SH-SY5Y (cell line): ENCODE measurements at regions not wholly inside any gene's neighbourhood (a gene's known extent, or its start where the extent isn't known, plus 50 kb on each side); places are given as distances from the start of the nearest gene placed in this dataset.

ENCODE experiments used
- GATA2 ChIP-seq: IDR thresholded peaks from 2 replicates; pipeline ENCODE4 v1.6.1; 2011; ENCODE audit warnings: mild to moderate bottlenecking, low read depth, low read length
- GATA3 ChIP-seq: IDR thresholded peaks from 2 replicates; pipeline ENCODE4 v1.6.1; 2011; ENCODE audit warnings: low read depth, mild to moderate bottlenecking, low read length, moderate library complexity

DNA sequence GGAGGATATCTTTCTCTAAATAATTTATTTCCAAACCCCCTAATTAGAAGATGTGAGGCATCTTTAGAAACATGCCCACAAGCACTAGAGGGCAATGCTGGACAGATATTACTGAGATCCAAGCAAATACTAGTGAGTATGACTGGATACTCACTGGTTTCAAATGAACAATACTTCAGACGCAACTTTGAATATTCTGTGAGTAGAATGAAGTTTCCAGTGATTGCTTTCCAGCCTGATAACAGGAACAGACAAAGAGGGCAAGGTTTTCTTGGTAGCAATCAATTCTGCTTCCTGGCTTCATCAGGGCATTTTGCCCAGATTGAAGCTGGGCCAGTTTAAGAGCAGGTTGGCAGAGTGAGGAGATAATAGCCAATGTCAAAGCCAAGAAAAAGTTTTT, 442.6 kb upstream of the PDZRN3 start:
- TF ChIP-seq GATA2 (no peak), GATA3 (no peak)

DNA sequence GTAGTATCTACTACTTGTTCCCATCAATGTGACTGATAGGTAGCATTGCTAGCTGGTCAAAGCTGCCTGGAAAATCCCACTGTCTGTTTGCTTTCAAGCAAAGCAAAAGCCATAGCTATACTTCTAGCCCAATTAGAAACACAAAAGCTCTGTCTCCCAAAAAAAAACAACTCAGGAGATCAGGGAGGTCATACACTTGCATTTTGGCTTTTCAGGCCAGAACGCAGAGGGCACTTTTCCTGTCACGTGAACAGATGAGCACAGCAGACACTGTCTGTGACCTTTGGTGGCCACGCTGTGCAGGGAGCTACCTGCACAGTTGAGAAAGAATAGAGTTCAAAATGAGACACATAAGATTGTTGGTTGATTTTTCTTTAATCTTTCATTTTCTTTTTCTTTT, 441.7 kb upstream of the PDZRN3 start:
- no peak for TF ChIP-seq GATA2
- TF ChIP-seq GATA3, result no peak

DNA sequence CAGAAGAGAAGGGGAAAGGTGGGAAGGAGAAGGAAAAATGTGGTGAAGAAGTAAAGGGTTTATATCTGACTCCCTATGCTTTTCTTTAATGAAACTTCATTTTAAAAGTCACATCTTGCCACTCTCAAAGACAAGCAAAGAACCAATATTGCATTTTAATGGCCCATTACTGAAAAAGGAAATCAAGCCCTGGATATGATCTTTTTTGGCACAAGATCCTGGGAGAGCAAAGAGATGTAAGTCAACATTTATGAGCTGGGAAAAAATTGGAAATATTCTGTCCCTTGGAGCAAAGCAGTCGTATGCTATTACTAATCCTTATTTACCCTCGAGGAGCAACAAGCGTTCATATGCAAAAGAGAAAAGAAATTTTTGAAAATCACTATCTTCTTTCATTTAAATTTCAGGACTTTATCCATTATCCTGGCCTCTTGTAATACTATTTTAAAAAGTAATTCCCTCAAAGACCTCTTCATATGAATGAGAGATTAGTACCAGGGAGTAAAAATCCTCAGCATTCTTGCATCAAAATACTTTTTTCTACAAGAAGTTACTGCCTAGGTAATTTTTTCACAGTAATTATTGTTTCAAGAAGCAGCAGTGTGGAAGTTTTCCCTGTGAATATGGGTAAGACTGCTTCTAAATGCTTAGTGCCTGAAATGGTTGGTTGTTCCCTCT, 435.3 kb upstream of the PDZRN3 start:
- TF ChIP-seq GATA3 (no peak), GATA2 (no peak)

DNA sequence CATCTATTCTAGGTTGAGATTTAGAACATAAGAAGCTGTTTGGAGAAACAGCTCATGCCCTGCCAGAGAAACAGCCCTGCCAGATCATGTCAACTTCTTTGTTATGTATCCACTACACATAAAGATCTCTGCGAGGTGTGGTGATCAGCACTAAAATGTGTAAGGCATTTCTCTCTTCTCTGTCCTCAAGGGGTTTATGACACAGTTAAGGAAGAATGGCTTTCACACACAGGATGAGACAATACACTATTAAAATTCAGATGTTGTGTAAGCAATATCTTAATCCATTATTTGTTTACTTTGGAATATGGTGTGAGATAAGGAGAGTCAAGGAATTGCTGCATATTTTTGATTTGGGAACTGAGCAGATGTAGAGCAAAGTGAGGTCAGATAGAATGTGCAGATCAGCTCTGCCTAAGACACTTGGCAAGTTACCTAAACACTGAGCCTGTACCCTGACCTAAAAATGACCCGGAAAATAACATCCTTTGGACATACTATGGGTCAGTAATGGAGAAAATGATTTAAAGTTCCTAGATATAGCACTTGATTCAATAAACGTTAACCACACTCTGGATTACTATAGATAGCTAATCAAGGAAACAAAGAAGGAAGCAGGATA, 434.7 kb upstream of the PDZRN3 start:
- TF ChIP-seq GATA3 (no peak), GATA2 (no peak)

DNA sequence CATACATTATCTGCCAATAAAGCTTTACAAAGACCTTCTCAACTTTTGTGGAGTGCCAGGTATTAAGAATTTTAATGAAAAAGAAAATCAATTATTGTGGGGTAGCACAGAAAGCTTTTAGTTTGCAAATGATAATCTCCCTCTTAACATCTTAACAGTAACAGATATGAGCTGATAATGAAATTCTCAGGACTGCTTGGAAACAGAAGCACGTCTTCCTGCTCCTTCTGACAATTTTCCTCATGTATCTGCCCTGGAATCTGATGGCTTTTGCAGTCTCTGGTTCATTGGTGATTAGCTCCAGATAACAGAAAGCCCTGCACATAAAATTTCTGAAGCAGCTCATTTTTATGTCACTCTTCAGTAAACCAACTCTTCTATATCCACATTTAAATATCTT, 432.4 kb upstream of the PDZRN3 start:
- TF ChIP-seq GATA3, result peak; percentile 49; the same call in 1 of the 2 replicates
- peak; percentile 40; the same call in 1 of the 2 replicates for TF ChIP-seq GATA2

DNA sequence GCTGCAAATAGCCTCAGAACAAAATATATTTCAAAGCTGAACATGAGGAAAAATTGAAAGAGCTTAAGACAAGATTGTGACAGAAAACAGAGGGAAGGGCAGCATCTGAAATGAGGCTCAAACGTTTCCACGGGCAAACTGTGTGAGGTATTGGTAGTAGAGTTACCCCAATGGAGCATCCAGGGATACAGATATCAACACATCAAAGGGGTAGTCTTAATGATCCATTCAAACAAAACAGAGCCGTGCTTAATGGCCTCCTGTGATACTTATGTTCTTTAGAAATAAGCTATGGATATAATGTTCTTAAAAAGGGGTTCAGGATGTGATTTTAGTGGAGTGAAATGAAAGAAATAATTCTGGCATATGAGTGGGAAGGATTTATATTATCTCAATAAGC, 430.3 kb upstream of the PDZRN3 start:
- no peak for TF ChIP-seq GATA3
- no peak for TF ChIP-seq GATA2

DNA sequence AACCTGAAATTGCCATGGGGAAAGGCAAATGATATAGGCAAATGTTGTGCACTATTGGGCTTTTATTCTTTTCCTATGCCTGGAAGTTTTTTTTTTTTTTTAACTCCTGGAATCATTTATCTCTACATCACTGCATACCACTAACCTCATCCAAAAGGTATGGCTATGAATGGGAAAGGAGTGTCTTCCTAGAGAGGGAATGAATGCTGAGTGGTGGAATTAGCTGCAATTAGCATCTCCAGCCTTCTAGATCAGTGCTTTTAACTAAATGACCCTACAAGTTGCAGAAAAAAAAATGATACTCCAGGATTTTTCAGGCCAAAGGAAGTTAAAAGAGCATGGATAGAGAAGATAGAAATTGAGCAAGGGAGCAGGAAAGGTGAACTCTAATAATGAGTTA, 429.8 kb upstream of the PDZRN3 start:
- TF ChIP-seq GATA2 (no peak), GATA3 (no peak)

DNA sequence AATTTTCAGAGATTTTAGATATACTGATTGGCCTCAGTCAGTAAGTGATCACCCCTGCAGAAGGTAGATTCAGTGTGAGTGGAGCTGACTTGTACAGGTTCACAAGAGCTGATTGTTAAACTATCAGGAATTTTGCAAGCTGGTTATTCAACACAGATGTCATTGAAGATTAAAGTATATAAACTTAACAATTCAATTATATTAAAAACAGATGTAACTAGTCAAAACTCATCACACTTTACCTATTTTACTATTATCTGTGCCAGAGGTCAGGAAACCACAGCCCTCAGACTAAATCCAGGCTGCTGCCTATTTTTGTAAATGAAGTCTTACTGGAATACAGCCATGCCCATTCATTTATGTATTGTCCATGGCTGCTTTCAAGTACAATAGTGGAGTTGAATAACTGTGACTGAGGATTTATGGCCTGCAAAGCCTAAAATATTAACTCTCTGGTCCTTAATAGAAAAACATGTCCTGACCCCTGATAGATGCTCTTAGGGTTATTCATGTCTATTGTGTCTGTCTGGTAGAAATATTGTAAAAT, 429.3 kb upstream of the PDZRN3 start:
- no peak for TF ChIP-seq GATA3
- TF ChIP-seq GATA2, result no peak

DNA sequence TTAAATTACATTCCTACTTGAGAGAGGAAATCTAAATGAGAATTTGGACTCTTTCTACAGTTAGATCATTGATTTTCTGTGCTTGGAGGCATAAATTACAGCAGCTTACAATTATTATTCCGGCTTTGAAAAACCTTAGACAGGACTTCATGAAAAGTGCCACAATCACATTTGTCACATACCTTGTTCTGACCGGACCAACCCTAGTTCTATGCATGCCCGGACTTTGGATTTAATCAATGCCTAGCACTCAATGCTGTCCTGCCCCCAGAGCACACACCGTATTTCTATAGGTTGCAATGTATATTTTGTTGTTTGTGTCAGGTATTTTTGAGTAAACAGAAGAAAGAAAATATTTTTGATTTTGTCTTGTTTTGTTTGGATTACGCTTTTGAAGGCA, 424.7 kb upstream of the PDZRN3 start:
- TF ChIP-seq GATA3, result no peak
- no peak for TF ChIP-seq GATA2

DNA sequence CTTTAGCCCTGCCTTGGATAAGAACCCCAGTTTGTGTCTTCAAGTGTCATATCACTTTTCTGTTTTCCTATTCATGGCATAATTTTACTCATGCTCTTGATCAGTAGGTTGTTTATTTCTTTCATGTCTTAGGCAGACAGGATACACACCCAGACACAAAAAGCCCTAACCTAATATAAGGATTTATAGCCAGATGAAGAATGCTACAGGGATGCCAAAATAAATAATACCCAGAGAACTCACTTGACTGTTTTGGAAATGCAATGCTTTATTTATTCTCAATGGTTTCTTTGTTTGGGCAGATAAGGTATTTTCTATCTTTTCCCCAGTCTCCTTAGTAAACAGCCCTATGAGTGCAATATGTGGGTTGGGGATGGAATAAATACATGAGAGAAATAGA, 424.0 kb upstream of the PDZRN3 start:
- TF ChIP-seq GATA2, result no peak
- TF ChIP-seq GATA3, result no peak

DNA sequence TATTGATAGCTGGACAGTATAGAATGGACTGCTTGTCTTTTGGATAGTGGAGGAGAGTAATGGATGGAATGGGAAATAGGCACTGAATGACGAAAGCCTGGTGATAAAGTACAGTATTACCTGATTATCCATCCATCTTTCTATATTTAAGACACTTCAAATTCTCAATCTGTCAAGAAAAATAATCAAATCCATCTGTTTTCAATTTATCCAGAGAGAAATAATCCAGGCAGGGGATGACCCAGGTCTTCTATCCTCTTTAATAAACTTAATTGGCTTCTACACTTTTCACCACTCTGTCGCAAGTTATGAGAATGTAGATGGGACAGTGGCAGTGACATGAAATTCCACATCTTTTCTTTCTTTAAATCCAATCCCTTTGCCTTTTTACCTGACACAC, 420.3 kb upstream of the PDZRN3 start:
- TF ChIP-seq GATA3 (no peak), GATA2 (no peak)

DNA sequence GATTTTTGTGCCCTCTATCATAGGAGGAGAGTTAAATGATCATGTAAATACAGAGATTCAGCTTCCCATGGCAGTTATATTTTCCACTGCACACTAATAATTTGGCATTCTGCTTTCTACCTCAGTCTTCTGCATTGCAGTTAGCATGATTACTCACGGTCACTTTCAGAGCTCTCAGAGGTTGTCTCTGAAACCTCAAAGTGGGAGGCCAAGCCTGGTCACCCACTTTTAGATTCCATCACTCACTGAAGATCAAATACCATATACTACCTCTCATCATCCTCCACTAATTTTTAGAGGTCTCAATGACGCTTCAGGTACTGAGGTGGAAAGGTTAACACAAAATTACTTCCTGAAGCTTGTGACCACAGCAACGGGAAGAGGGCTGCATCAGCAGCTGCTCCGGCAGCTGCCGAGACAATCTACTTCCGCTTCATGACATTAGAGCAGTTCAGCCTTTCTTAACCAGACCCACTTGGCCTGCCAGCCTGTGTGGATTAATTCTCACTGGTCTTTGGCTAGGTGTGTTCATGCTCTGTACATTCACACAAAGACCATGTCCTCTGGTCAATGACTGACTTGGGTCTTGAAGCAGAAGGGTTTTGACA, 416.4 kb upstream of the PDZRN3 start:
- TF ChIP-seq GATA2 (no peak), GATA3 (no peak)

DNA sequence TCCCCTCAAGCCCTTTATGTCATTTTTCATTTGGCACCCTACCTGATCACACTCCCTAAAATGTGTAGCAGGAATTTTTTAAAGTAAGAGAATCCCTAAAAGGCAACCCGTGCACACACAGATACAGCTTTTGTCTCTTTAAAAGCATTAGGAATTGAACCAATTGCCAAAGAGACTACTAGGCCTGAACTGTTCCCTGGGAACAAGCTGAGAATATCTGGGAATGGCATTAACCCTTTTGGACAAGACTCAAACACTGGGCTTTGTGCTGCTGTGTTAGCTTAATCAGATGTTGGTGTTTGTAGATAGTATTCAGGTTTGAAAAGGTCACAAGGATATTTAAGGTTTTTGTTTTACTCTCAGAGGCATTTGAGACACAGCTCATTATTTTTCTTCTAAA, 414.4 kb upstream of the PDZRN3 start:
- TF ChIP-seq GATA2 (no peak), GATA3 (no peak)

DNA sequence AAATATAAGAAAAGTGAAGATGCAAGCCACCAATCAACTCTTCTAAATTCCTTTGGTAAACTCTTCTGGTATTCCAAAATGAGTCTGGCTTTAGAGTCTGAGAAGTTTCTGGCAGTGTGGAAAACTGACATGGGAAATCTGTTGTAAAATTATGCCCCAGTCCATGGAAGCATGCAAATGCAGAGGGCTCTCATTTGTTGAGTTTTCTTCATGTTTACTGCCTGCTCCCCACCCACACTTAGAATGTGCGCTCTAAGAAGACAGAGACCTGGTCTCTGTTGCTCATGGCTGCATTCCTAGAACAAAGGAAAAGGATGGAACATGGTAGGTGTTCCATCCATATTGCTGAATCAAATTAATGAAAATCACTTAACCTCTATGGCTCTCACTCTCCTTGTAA, 411.8 kb upstream of the PDZRN3 start:
- TF ChIP-seq GATA3 (no peak), GATA2 (no peak)

DNA sequence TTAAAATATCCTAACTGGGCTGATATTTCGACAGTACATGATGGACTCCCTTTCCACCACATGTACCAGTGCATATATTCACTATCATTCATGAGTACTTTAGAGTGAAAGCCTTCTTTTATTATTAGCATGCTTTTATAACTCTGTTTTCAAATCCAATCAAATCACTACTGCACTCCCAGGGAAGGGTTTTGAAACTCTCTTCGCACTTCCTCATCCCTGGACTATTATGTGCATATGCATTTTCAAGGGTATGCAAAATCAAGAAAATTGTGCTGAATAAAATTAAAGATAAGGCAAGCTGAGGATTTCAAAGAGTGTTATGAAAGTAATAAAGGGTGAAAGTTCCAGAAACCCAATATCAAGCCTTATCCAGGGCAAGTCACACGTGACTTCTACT, 411.4 kb upstream of the PDZRN3 start:
- TF ChIP-seq GATA2 (no peak), GATA3 (no peak)
